ENCODE measurements at regions not wholly inside any gene's neighbourhood (a gene's known extent, or its start where the extent isn't known, plus 50 kb on each side); places are given as distances from the start of the nearest gene placed in this dataset.

- H3K23me2 ChIP-seq (ENCODE audit: insufficient read length, low read depth, low read length, poor library complexity, severe bottlenecking) = no peaks in the 10 kb centered on the region
- no peak overlapping the region for H3K4ac ChIP-seq (ENCODE audit: low read depth, low read length)
- H2AFZ ChIP-seq (ENCODE audit: low read length) = no peak overlapping the region
- no peak overlapping the region for H4K8ac ChIP-seq (replicated peaks; ENCODE audit: insufficient read length, low read depth, low read length)
- no peak overlapping the region for H4K5ac ChIP-seq (ENCODE audit: insufficient read length, low read depth, low read length)
- no peaks in the 10 kb centered on the region for H3K9me3 ChIP-seq (ENCODE audit: control insufficient read depth, low read depth, low read length)
- no peak overlapping the region for H2BK120ac ChIP-seq (ENCODE audit: low read depth, low read length, poor library complexity, severe bottlenecking)
- no peak overlapping the region for H2AK5ac ChIP-seq (ENCODE audit: insufficient read length, low read length)
- no peak overlapping the region for H2BK20ac ChIP-seq (ENCODE audit: low read depth, low read length, poor library complexity, severe bottlenecking)
- H3K27ac Mint-ChIP-seq = peak overlapping the region in 2 of 3 experiments; percentile 9 to 77; a peak in 4 of 7 replicates
- H3K4me1 ChIP-seq (ENCODE audit: insufficient read depth, low read length) = no peaks in the 10 kb centered on the region
- peaks cover 23 to 26% of the 10 kb centered on the region in 2 experiments for H3K4me1 Mint-ChIP-seq
- H3K9ac ChIP-seq (ENCODE audit: extremely low read depth, insufficient read length, low read length) = no peak overlapping the region
- no peak for DNase-seq
- no peak overlapping the region for H2BK12ac ChIP-seq (ENCODE audit: insufficient read length, low read depth, low read length)
- H3K4me2 ChIP-seq (ENCODE audit: insufficient read depth, insufficient read length, low read length) = no peak overlapping the region
- H3K14ac ChIP-seq (ENCODE audit: insufficient read depth, low read length) = no peak overlapping the region
- H3K27me3 Mint-ChIP-seq (ENCODE audit: low read depth) = no peaks in the 10 kb centered on the region
- H3K79me1 ChIP-seq (ENCODE audit: insufficient read depth, low read depth, low read length, poor library complexity, severe bottlenecking) = no peaks in the 10 kb centered on the region
- H4K20me1 ChIP-seq (ENCODE audit: control insufficient read depth, insufficient read depth, insufficient read length) = no peaks in the 10 kb centered on the region
- no peak overlapping the region for H3K27ac ChIP-seq (ENCODE audit: insufficient read length, low read depth, low read length)
- no peaks in the 10 kb centered on the region for H3K79me2 ChIP-seq (ENCODE audit: insufficient read depth, low read length)
- no peaks in the 10 kb centered on the region for H3K9me3 Mint-ChIP-seq
- H3K27me3 ChIP-seq (ENCODE audit: insufficient read depth, low read length) = no peaks in the 10 kb centered on the region
- no peaks in the 10 kb centered on the region for H3K36me3 Mint-ChIP-seq (ENCODE audit: insufficient read depth in 1 of 3, low read depth in 3 of 3)
- no peak overlapping the region for H3T11ph ChIP-seq (ENCODE audit: low read length)
- H3K18ac ChIP-seq (ENCODE audit: insufficient read length, low read depth, low read length) = no peak overlapping the region
- no peak overlapping the region for H3K56ac ChIP-seq (ENCODE audit: insufficient read length, low read depth, low read length)
- H2BK5ac ChIP-seq (ENCODE audit: insufficient read length, low read length) = no peak overlapping the region
- whole genome bisulfite sequencing (ENCODE audit: extremely low coverage, insufficient read length, low lambda C conversion rate) = no CpG with 5 or more reads among the region's 2 CpGs
- no peak overlapping the region for H4K91ac ChIP-seq (ENCODE audit: insufficient read length, low read depth, low read length)
- H3K23ac ChIP-seq (ENCODE audit: insufficient read length, low read depth, low read length) = no peak overlapping the region
- no peak overlapping the region for H2BK15ac ChIP-seq (ENCODE audit: low read depth, low read length)
- no peak for TF ChIP-seq CTCF (conservative IDR thresholded peaks at IDR 0.05)
- no peak overlapping the region for H3K4me3 Mint-ChIP-seq
Measured at GRCh38 chr2:204138206-204138605, 201.6 kb downstream of the ICOS start.

Measured in H9 (cell line).